HG03575 (cell line): ENCODE measurements at regions not wholly inside any gene's neighbourhood (a gene's known extent, or its start where the extent isn't known, plus 50 kb on each side); places are given as distances from the start of the nearest gene placed in this dataset.
A peak's percentile ranks its signal among the peaks of the same experiment; 100 is the strongest.
"Not testable (repeated sequence)": the region's sequence is repeated elsewhere in the genome, so short reads cannot be mapped to it uniquely, and the experiment has no call there.

Source experiments
- ATAC-seq: cut with Tn5 transposase; IDR thresholded peaks from one replicate; pipeline ENCODE4 v1.9.1; 2021; ENCODE audit not compliant: unreplicated experiment, insufficient number of reproducible peaks, low FRiP score; ENCODE audit errors: extremely low read depth

- ATAC-seq, result no peak
Measured at GRCh38 chr2:195094330-195094729, 562.7 kb upstream of the SLC39A10 start.

- no peak for ATAC-seq
Measured at GRCh38 chr2:195092341-195092740, 564.7 kb upstream of the SLC39A10 start.

- not testable (repeated sequence) for ATAC-seq
Measured at GRCh38 chr2:195072806-195073205, 584.2 kb upstream of the SLC39A10 start.

- ATAC-seq, result no peak
Measured at GRCh38 chr2:195057001-195057400, 600.0 kb upstream of the SLC39A10 start.

GRCh38 chr2:195055996-195056395 lies 601.0 kb upstream of the SLC39A10 start:
- no peak for ATAC-seq

- ATAC-seq, result no peak
Measured at GRCh38 chr2:195051401-195051800, 605.6 kb upstream of the SLC39A10 start.

GRCh38 chr2:195049372-195050031 lies 607.5 kb upstream of the SLC39A10 start:
- ATAC-seq, result no peak

GRCh38 chr2:195047955-195048354 lies 609.1 kb upstream of the SLC39A10 start:
- ATAC-seq, result no peak

- ATAC-seq, result no peak
Measured at GRCh38 chr2:195044801-195045200, 612.2 kb upstream of the SLC39A10 start.

GRCh38 chr2:195038153-195038552 lies 618.9 kb upstream of the SLC39A10 start:
- ATAC-seq, result no peak

- no peak for ATAC-seq
Measured at GRCh38 chr2:195037045-195037444, 620.0 kb upstream of the SLC39A10 start.

- ATAC-seq, result no peak
Measured at GRCh38 chr2:195031411-195031810, 625.6 kb upstream of the SLC39A10 start.

- no peak for ATAC-seq
Measured at GRCh38 chr2:195029804-195030654, 627.0 kb upstream of the SLC39A10 start.

- no peak for ATAC-seq
Measured at GRCh38 chr2:195027947-195028346, 629.1 kb upstream of the SLC39A10 start.

- no peak for ATAC-seq
Measured at GRCh38 chr2:195026261-195026660, 630.8 kb upstream of the SLC39A10 start.

- no peak for ATAC-seq
Measured at GRCh38 chr2:195022508-195022830, 634.6 kb upstream of the SLC39A10 start.

GRCh38 chr2:195021711-195022507 lies 635.1 kb upstream of the SLC39A10 start:
- ATAC-seq, result peak; percentile 35

GRCh38 chr2:195018462-195018861 lies 638.6 kb upstream of the SLC39A10 start:
- ATAC-seq, result no peak

- no peak for ATAC-seq
Measured at GRCh38 chr2:195017890-195018289, 639.1 kb upstream of the SLC39A10 start.

- ATAC-seq, result no peak
Measured at GRCh38 chr2:195016841-195017240, 640.2 kb upstream of the SLC39A10 start.
